IPS-NIHi7 (cell line): ENCODE measurements at regions not wholly inside any gene's neighbourhood (a gene's known extent, or its start where the extent isn't known, plus 50 kb on each side); places are given as distances from the start of the nearest gene placed in this dataset.

ENCODE experiments used
- DNase-seq: peaks from one replicate; pipeline ENCODE4 v3.0.0; 2012; ENCODE audit warnings: mixed read lengths; ENCODE audit errors: extremely low spot score

- no peak for DNase-seq
Measured at GRCh38 chr5:106894964-106895363, 775.8 kb downstream of the EFNA5 start.

- DNase-seq: no peak
Measured at GRCh38 chr5:106882035-106882434, 788.7 kb downstream of the EFNA5 start.

GRCh38 chr5:106880656-106881055 lies 790.1 kb downstream of the EFNA5 start:
- DNase-seq: no peak

DNA sequence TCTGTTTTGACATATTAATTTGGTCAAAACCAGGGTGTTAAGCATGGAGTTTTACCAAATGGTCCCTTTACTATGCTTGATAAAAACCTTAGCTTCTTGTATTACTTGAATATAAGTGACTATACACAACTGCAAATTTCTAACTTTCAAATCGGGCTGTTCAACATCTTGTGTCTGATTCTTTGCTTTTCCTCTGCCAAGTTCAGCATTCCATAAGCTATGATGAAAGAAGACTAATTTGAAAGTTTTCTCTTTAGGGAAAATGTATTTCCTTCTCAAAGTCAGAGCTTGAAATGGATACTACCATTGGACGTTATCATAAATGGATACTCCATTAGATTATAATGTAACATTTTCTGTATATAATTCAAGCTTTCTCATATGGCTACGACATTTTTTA lies 792.9 kb downstream of the EFNA5 start:
- DNase-seq: no peak

DNA sequence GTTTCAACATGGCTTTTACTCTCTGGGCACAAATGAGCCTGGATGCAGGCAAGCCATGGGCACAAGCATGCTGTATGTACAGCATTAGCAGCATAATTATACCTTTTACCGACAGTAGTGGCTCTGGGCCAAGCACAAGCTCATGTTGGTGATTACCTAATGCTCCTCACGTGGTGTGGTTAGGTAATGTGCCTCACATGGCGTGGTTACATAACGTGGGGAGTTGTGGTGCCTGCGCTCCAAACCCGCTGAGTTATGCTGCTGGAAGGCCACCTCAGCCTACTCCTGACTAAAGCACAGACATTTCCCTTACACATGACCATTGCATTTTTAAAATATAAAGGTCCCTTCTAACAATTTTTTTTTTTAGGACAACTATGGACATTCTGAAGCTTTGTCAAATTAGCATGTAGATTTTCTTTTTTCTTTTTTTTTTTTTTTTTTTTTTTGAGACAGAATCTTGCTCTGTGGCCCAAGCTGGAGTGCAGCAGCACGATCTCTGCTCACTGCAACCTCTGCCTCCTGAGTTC lies 794.0 kb downstream of the EFNA5 start:
- no peak for DNase-seq

DNA sequence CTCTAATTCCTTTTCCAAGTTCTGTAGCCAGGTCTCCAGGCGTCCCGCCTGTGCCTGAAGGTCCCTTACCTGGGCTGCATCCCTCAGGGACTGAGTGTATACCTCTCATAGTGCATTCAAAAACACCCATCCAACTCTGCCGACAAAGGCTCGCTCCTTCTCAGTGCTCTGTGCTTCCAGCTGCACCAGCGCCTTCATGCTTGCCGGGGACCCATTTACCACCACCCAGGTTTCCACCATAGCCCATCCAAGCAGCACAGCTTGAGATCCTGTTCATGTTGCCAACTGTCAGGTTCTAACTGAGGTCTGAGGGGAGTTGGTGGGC lies 794.5 kb downstream of the EFNA5 start:
- no peak for DNase-seq

DNA sequence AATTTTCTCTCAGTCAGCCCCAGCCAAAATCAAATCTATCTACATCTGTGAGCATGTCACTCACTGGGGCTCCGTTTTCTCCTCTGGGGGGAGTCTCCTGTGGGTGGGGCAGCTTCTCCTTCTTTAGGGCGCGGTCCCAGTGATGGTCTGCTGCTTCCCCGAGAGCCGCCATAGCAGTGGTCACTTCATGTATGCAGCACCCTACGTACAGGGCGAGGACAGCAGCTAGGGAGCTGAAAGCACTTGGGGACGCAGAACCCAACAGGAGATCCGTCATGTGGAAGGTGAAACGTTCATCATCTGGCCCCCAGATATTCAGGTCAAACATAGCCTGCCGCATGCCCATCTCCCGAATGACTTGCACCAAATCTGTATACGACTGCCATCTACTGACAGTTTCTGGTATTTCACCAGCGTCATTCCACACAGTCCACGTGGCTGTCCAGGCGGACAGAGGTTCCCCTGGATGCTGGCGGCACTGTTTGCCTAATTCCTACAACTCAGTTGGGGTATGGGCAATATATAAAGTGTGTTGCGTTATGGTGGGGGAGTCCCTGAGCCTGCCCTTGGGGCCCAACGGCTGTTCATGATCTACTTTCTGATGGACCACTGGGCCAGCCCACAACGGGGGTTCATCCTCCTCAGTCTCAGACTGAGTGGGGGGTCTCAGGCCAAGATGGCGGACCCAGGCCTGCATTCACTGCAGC lies 795.0 kb downstream of the EFNA5 start:
- DNase-seq: peak; percentile 26

DNA sequence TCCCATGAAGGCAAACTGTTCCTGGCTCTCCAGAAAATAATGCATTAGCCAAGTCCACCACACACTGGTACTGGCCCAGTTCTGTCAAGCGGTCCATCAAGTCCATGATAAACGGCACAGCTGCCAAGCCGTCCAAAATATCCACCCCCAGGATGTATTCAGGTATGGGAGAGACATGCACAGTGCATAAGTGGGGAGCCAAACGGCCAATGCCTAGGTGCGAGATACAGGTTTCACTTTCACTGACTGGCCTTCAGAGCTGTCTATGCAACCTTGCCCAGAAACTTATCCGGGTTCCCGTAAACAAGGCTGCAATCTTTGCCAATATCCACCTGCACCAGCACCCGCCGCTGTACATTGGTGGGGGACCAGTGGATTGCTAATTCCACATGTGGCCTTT lies 795.8 kb downstream of the EFNA5 start:
- DNase-seq: no peak

DNA sequence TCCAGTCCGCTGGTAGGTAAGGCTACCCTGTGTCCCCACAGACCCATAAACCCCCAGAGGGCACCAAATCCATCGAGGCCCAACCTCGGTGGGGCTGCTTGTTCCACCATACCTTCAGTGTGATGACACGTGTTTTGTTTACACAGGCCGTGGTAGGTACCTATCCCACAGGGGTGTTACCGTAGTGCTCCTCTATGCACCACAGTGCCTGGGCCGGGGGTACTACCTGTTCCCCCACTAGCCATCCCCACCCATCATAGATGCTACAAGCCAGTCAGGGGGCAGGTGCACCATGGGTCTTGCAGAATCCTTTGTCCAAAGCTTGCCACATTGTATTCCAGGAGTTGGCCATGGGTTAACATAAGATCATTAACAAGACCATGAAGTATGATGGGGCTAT lies 796.2 kb downstream of the EFNA5 start:
- DNase-seq: no peak

- DNase-seq: no peak
Measured at GRCh38 chr5:106873568-106873967, 797.2 kb downstream of the EFNA5 start.

DNA sequence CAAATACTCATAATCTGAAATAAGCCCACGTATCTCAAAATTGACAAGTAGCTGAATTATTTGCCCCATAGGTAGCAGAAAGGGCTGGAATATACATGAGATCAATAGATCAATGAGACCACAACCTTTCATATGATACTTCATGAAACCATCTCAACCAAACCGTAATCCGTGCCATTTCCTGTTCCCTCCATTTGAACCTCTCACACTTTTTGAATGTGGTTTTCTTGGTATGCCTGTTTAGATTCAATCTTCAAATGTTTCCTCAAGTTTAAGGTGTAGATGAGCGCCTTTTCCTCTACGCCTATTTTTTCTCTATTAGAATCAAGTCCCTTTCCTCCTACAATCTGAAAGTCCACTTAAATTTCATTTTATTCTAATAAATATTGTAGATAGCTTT lies 805.5 kb downstream of the EFNA5 start:
- DNase-seq: no peak

- DNase-seq: no peak
Measured at GRCh38 chr5:106862450-106863193, 808.1 kb downstream of the EFNA5 start.

DNA sequence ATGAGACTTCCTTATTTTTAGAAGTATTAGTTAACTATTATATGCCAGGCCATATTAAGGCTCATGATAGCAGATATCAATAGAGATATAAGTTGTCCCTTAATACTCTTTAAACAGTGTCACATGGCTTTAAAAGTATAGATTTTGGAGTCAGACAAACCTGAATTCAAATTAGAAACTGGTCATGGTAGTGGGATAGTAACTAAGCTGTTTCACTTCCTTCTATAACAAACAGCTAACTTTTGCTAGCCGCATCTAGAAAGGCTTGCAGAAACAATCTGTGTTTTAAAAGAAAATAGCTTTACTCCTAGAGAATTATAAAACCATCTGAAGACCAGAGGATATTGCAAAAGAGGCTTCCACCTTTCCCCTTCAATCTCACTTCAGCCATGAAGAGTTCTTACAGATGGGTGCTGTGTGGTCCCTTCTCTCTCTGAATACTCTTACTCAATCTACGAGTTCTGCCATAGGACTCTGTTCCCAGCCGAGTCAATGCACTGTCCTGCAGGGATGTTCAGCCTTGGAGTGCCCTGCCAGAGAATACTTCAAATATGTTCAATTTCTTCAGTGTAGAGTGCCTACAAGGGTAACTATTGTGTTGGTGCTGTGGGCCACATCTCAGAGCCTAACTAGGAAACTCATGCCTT lies 810.2 kb downstream of the EFNA5 start:
- DNase-seq: no peak

DNA sequence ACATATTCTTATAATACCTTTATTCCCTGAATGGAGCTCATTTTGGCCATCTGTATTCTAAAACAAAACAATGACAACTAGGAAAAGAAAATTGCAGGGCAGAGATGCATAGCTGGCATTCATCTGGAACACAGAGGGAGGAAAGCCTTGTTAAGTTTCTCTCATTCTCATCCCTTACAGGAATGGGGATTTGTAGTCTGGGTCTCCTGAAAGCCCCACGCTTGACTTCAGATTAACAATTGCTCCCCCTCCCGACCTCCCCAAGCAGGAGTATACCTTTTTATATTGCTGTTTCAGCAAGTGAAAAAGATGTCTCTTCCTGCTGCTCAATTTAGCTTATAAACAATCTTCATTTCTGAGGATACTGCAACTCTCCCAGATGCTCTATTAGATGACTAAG lies 812.1 kb downstream of the EFNA5 start:
- DNase-seq: no peak

DNA sequence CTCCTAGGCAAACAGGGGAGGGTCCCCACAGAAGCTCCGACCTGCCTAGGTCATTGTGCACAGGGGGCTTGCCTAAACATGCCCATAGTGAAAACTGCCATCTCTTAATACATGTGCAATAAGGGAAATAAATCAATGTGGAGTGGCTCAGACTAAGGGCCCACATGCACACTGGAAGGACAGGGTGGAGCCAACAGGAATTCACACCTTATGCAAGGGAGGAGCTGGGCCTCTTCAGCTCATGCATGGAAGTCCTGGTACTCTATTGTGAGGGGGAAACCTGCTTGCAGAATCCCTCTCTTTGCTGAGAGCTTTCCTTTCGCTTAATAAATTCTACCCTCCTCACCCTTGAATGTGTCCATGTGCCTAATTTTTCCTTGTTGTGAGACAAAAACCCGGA lies 815.8 kb downstream of the EFNA5 start:
- DNase-seq: no peak

GRCh38 chr5:106854105-106854687 lies 816.5 kb downstream of the EFNA5 start:
- DNase-seq: no peak

DNA sequence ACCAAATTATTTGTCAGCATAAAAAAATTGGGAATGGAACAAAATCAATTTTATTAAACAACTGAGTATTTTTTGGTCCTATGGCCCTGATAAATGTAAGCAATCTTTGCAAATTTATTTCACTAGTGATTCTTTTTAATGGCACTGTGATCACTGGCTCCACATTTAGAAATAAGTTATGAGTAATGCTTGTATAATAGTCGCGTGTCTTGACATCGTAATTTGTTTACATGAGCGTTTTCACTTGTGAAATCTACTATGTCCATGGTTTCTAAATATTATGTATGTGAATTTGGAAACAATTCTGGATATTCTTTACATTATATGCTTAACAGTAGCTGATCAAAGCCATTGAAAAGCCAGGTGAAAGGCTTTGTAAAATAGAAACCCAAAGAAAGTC lies 817.5 kb downstream of the EFNA5 start:
- DNase-seq: no peak

GRCh38 chr5:106849266-106849665 lies 821.5 kb downstream of the EFNA5 start:
- DNase-seq: no peak

- DNase-seq: peak; percentile 46
Measured at GRCh38 chr5:106843812-106844416, 826.8 kb downstream of the EFNA5 start.

DNA sequence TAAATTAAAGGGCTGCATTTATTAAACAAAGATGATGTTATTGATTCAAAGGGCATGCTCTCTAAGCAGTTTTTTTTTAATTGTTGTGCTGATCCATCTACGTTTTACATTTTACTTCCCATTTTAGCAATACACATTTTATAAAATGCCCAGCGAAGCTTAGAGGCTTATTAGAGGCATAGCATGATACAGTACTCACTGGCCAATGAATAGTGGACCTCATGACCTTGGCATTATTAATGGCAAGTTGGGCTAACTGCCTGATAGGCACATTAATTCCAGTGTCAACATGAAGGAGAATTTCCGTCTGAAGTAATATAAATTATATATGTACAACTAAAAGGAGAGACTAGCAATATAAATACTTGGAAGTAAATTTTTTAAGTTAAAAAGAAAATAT lies 837.2 kb downstream of the EFNA5 start:
- DNase-seq: no peak

DNA sequence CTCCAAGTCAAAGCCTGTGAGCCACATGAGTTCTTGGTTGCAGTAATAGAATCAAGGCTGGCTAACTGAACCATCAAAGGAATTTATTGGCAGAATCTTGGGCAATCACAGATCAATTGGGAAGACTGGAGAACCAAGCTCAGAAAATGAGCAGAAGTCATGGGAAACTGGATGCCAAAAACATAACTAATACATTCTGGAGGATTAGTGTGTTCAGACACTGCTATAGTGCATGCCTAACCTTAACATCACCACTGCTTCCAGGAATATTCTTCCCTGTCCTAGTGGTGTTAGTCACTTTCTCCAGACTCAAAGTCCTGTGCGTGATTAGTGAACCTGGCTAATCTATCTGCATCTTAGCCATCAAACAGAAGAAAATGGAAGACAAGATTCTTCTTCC lies 843.7 kb downstream of the EFNA5 start:
- no peak for DNase-seq

DNA sequence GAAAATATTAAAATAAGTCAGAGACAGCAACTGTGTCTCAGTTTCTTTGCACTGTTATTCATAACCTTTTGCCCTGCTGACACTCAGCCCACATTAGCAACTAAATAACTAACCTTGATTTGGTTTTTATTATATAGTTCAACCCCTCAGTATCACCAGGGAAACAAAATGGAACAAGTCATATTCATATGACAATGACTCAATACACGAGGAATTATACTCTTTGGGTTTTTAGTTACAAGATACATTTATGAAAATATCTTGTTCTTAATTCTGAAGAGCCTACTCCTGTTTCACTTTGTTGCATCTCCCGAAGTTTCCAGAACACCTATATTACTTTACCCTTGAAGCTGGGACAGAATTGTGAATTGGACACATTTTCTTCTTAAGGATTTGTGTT lies 845.4 kb downstream of the EFNA5 start:
- no peak for DNase-seq
